Neural crest cell (in vitro differentiated cells): ENCODE measurements at regions not wholly inside any gene's neighbourhood (a gene's known extent, or its start where the extent isn't known, plus 50 kb on each side); places are given as distances from the start of the nearest gene placed in this dataset.

Experiments used
- DNase-seq: peaks from one replicate; pipeline ENCODE4 v3.0.0; 2021; ENCODE audit warnings: low read depth, mixed read lengths, low spot score
- H3K27ac Mint-ChIP-seq: one replicate; pipeline ENCODE4 v1.8.0; 2021; ENCODE audit warnings: mild to moderate bottlenecking, mixed read lengths; ENCODE audit not compliant: unreplicated experiment
- H3K27me3 Mint-ChIP-seq: 2 replicates; pipeline ENCODE4 v1.8.0; 2021; ENCODE audit warnings: low read depth, mild to moderate bottlenecking, mixed read lengths
- H3K36me3 Mint-ChIP-seq: 2 replicates; pipeline ENCODE4 v1.8.0; 2021; ENCODE audit warnings: low read depth, mild to moderate bottlenecking, mixed read lengths
- H3K4me1 Mint-ChIP-seq: 2 replicates; pipeline ENCODE4 v1.8.0; 2021; ENCODE audit warnings: mixed read lengths
- H3K4me3 Mint-ChIP-seq: one replicate; pipeline ENCODE4 v1.8.0; 2021; ENCODE audit warnings: mild to moderate bottlenecking, mixed read lengths
- H3K9me3 Mint-ChIP-seq: 2 replicates; pipeline ENCODE4 v1.8.0; 2021; ENCODE audit warnings: mixed read lengths
- TF ChIP-seq, protein P1 (sequence below): fragments of 200-600 bp; sonication (generic); conservative IDR thresholded peaks from 2 replicates; pipeline ENCODE4 v1.5.0; 2021; ENCODE audit warnings: antibody characterized with exemption, mild to moderate bottlenecking

DNA sequence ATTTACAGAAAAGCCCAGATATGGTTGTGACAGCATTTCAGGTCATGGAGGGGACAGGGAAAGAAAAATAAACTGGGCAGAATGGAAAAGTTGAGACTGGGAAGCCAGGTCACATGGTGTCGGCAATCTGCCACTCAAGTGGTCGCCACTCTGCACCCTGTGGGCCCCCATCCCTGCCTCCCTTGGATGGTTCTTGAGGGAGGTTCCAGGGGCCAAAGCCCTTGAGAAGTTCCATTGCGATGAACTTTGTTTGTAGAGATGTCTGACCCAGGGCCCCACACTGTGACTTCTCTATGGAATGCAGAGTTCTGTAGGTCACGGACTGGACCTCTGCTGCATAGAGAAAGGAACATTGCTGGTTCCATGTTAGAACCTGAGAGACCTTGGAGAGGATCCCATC, 105.7 kb upstream of the SLC14A2 start:
- TF ChIP-seq, protein P1, sequence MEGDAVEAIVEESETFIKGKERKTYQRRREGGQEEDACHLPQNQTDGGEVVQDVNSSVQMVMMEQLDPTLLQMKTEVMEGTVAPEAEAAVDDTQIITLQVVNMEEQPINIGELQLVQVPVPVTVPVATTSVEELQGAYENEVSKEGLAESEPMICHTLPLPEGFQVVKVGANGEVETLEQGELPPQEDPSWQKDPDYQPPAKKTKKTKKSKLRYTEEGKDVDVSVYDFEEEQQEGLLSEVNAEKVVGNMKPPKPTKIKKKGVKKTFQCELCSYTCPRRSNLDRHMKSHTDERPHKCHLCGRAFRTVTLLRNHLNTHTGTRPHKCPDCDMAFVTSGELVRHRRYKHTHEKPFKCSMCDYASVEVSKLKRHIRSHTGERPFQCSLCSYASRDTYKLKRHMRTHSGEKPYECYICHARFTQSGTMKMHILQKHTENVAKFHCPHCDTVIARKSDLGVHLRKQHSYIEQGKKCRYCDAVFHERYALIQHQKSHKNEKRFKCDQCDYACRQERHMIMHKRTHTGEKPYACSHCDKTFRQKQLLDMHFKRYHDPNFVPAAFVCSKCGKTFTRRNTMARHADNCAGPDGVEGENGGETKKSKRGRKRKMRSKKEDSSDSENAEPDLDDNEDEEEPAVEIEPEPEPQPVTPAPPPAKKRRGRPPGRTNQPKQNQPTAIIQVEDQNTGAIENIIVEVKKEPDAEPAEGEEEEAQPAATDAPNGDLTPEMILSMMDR = no peak
- Mint-ChIP-seq H3K4me1 (peaks cover 9% of the 10 kb centered on the region), H3K36me3 (no peaks in the 10 kb centered on the region), H3K27me3 (no peaks in the 10 kb centered on the region), H3K27ac (no peak overlapping the region), H3K4me3 (no peak overlapping the region), H3K9me3 (peaks cover 10% of the 10 kb centered on the region)
- no peak for DNase-seq

DNA sequence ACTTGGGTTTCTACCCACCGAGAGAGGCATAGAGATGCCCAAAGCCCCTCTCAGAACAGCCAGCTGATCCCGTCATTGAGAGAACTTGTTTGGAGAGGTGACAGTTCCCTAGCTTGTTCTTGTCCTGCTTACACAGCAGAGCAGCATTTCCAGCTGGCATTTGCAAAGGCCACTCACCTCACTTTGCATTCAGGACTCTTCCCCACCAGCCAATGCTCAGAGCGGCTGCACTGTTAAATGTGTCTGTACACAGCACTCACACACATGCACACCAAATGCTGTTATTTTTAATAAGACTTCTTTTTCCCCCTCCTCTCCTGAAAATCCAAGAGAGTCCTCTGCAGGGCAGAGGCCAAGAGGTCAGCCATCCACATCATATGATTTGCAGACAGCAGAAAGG, 104.6 kb upstream of the SLC14A2 start:
- H3K36me3 Mint-ChIP-seq = no peaks in the 10 kb centered on the region
- peaks cover 10% of the 10 kb centered on the region for H3K9me3 Mint-ChIP-seq
- H3K4me3 Mint-ChIP-seq = no peak overlapping the region
- peaks cover 14% of the 10 kb centered on the region for H3K4me1 Mint-ChIP-seq
- no peak for DNase-seq
- TF ChIP-seq, protein P1 = no peak
- no peak overlapping the region for H3K27ac Mint-ChIP-seq
- H3K27me3 Mint-ChIP-seq = no peaks in the 10 kb centered on the region

GRCh38 chr18:45512363-45512953, 102.8 kb upstream of the SLC14A2 start:
- Mint-ChIP-seq H3K9me3 (peaks cover 5% of the 10 kb centered on the region), H3K27ac (no peak overlapping the region), H3K27me3 (no peaks in the 10 kb centered on the region), H3K36me3 (no peaks in the 10 kb centered on the region), H3K4me3 (no peak overlapping the region), H3K4me1 (peaks cover 25% of the 10 kb centered on the region)
- TF ChIP-seq, protein P1 = no peak
- no peak for DNase-seq

GRCh38 chr18:45517181-45517741, 98.0 kb upstream of the SLC14A2 start:
- Mint-ChIP-seq H3K9me3 (no peaks in the 10 kb centered on the region), H3K4me1 (peaks cover 23% of the 10 kb centered on the region), H3K27ac (no peak overlapping the region), H3K27me3 (no peaks in the 10 kb centered on the region), H3K36me3 (no peaks in the 10 kb centered on the region), H3K4me3 (no peak overlapping the region)
- TF ChIP-seq, protein P1 = no peak
- no peak for DNase-seq

- no peaks in the 10 kb centered on the region for H3K27me3 Mint-ChIP-seq
- no peak overlapping the region for H3K4me3 Mint-ChIP-seq
- H3K36me3 Mint-ChIP-seq = no peaks in the 10 kb centered on the region
- DNase-seq = no peak
- H3K4me1 Mint-ChIP-seq = peaks cover 23% of the 10 kb centered on the region
- TF ChIP-seq, protein P1 = no peak
- H3K27ac Mint-ChIP-seq = no peak overlapping the region
- no peaks in the 10 kb centered on the region for H3K9me3 Mint-ChIP-seq
These were observed 96.7 kb upstream of the SLC14A2 start for GRCh38 chr18:45518311-45519155.
